Stimulated activated CD8-positive, alpha-beta memory T cell treated with anti-CD3 and anti-CD28 coated beads, Interleukin-7, amount 100 ng/mL, for 24 hours (primary cell): ENCODE measurements at regions not wholly inside any gene's neighbourhood (a gene's known extent, or its start where the extent isn't known, plus 50 kb on each side); places are given as distances from the start of the nearest gene placed in this dataset.
"Not testable (repeated sequence)": the region's sequence is repeated elsewhere in the genome, so short reads cannot be mapped to it uniquely, and the experiment has no call there.

ENCODE experiments used
- DNase-seq: peaks from one replicate; pipeline ENCODE4 v3.0.0-alpha.2; 2020; ENCODE audit warnings: low read depth

GRCh38 chr2:61774351-61774750, 79.5 kb downstream of the FAM161A start:
- DNase-seq: no peak

GRCh38 chr2:61771904-61772845, 81.7 kb downstream of the FAM161A start:
- no peak for DNase-seq

GRCh38 chr2:61770746-61771145, 83.1 kb downstream of the FAM161A start:
- no peak for DNase-seq

- no peak for DNase-seq
Observed at GRCh38 chr2:61770298-61770697, 83.6 kb downstream of the FAM161A start.

- DNase-seq: no peak
Observed at GRCh38 chr2:61769093-61769675, 84.7 kb downstream of the FAM161A start.

GRCh38 chr2:61764035-61764800, 89.6 kb downstream of the FAM161A start:
- DNase-seq: peak; percentile 92

- DNase-seq: no peak
Observed at GRCh38 chr2:61763605-61764034, 90.2 kb downstream of the FAM161A start.

- no peak for DNase-seq
Observed at GRCh38 chr2:61762292-61762691, 91.6 kb downstream of the FAM161A start.

GRCh38 chr2:61759718-61760117, 94.1 kb downstream of the FAM161A start:
- DNase-seq: no peak

- DNase-seq: no peak
Observed at GRCh38 chr2:61759005-61759404, 94.9 kb downstream of the FAM161A start.

GRCh38 chr2:61758159-61758558, 95.7 kb downstream of the FAM161A start:
- no peak for DNase-seq

- no peak for DNase-seq
Observed at GRCh38 chr2:61753512-61753911, 100.3 kb downstream of the FAM161A start.

GRCh38 chr2:61750624-61751023, 103.2 kb downstream of the FAM161A start:
- no peak for DNase-seq

GRCh38 chr2:61742955-61743354, 110.9 kb downstream of the FAM161A start:
- DNase-seq: no peak

GRCh38 chr2:61737841-61738240, 116.0 kb downstream of the FAM161A start:
- no peak for DNase-seq

- no peak for DNase-seq
Observed at GRCh38 chr2:61736953-61737352, 116.9 kb downstream of the FAM161A start.

GRCh38 chr2:61733563-61733962, 120.3 kb downstream of the FAM161A start:
- no peak for DNase-seq

- no peak for DNase-seq
Observed at GRCh38 chr2:61732787-61733186, 121.1 kb downstream of the FAM161A start.

GRCh38 chr2:61727746-61728145, 126.1 kb downstream of the FAM161A start:
- DNase-seq: no peak

GRCh38 chr2:61726456-61727209, 127.2 kb downstream of the FAM161A start:
- DNase-seq: no peak

- not testable (repeated sequence) for DNase-seq
Observed at GRCh38 chr2:61723364-61723763, 130.5 kb downstream of the FAM161A start.

- DNase-seq: no peak
Observed at GRCh38 chr2:61722800-61723199, 131.1 kb downstream of the FAM161A start.
